Activated CD4-positive, alpha-beta T cell treated with anti-CD3 and anti-CD28 coated beads, Interleukin-10, Interleukin-2, amounts not matched to agents 100 ng/mL and 50 ng/mL, durations not matched to agents 16 hours and 8 hours (primary cell): ENCODE measurements at regions not wholly inside any gene's neighbourhood (a gene's known extent, or its start where the extent isn't known, plus 50 kb on each side); places are given as distances from the start of the nearest gene placed in this dataset.

Source experiments
- DNase-seq: peaks from one replicate; pipeline ENCODE4 v3.0.0-alpha.2; 2020

GRCh38 chr10:107390563-107390962 is 226.1 kb upstream of the SORCS1 start:
- DNase-seq = no peak

- DNase-seq = no peak
Observed at GRCh38 chr10:107383357-107383756, 218.9 kb upstream of the SORCS1 start.

DNA sequence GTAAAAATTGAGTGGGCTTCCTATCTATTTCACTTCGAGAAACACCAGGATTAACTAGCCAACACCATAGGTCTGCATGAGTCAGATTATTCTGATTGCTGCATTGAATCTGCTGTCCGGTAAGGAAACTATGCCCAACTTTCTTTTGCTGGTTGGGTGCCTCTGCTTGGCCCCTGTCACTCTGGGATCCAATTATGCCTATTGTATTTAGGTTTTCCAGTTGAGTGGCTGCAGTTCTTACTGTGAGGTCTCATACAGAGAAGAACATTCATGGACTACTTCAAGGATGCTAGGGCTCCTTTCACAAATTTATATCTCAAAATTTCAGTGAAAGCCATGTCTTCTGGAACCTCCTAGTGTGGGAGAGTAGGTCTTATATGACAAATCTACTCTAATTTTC is 215.1 kb upstream of the SORCS1 start:
- no peak for DNase-seq

GRCh38 chr10:107371801-107372200 is 207.3 kb upstream of the SORCS1 start:
- no peak for DNase-seq

DNA sequence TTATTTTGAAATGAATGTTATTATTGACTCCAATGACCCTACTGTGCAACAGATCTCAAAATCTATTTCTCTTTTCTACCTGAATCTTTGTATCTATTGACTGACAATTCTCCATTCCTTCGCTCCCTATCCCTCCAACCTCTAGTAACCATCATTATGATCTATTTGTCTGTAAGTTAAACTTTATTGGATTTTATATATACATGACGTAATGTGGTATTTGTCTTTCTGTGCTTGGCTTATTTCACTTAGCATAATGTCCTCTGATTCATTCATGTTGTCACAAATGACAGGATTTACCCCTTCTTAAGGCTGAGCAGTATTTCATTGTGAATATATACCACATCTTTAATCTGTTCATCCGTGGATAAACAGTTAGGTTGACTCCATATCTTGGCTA is 200.4 kb upstream of the SORCS1 start:
- no peak for DNase-seq

- DNase-seq = no peak
Observed at GRCh38 chr10:107362306-107362705, 197.8 kb upstream of the SORCS1 start.

DNA sequence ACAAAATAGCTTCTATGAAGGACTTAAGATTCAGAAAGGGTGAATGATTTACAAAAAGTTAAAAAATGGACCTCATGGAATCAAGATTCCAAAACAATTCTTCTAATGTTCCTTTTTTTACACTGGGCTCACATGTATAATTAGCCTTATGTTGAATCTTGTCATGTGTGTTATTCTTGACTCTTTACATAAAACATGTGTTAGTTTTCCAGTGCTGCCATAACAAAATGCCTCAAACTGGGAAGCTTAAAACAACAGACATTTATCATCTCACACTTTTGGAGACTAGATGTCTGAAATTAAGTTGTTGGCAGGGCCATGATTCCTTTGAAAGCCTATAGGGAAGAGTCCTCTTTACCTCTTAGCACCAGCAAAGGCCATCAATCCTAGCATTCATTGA is 192.5 kb upstream of the SORCS1 start:
- DNase-seq = no peak

DNA sequence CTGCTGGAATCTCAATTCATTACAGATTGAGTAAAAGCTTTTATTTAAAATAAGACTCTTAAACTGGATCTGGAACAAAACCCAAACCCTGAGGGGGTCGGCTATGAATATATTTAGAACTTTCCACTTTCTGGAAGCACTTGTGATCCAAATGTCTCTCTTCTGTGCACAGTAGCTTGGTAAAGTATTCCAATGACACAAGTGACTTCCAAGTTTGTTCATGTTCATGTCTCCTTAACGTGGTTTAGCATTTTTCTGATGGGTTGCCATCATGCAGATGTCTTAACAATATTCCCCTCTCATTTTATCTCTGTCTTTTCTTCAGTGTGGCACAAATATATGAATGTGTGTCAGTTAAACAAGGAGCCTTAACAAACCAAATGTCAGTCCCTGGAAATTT is 191.9 kb upstream of the SORCS1 start:
- DNase-seq = no peak

GRCh38 chr10:107342711-107343110 is 178.2 kb upstream of the SORCS1 start:
- DNase-seq = no peak

DNA sequence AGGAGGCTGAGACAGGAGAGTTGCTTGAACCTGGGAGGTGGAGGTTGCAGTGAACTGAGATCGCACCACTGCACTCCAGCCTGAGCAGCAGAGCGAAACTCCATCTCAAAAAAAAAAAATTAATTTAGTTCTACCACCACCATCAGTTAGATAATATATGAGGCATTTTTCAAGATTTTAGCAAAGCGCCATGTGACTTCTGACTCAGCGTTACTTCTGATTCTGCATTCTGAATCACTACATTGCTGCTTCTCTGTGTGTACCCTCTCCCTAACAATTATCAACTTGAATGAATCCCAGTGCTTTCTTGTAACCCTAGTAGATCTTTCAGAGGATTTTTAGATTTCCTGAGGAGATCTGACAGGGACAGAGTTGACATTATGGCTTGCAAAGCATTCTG is 176.8 kb upstream of the SORCS1 start:
- DNase-seq = no peak

DNA sequence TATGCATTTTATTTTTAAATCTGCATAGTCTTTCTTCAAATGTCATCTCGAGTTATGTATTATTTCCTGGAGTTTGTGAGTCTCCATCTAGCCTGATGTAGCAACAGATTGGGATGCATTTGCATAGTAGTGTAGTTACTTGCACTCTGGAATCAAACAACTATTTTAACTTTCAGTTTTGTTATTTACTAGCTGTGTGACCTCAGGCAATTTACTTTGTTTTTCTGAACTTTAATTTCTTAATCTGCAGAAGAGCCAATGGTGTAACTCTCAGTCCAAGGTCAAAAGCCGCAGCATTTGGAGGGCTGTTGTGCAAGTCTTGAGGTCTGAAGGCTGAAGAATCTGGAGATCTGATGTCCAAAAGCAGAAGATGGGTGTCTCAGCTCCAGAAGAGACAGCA is 175.8 kb upstream of the SORCS1 start:
- no peak for DNase-seq

- no peak for DNase-seq
Observed at GRCh38 chr10:107336061-107336460, 171.6 kb upstream of the SORCS1 start.

GRCh38 chr10:107317592-107317991 is 153.1 kb upstream of the SORCS1 start:
- no peak for DNase-seq

GRCh38 chr10:107303203-107303602 is 138.7 kb upstream of the SORCS1 start:
- DNase-seq = no peak

DNA sequence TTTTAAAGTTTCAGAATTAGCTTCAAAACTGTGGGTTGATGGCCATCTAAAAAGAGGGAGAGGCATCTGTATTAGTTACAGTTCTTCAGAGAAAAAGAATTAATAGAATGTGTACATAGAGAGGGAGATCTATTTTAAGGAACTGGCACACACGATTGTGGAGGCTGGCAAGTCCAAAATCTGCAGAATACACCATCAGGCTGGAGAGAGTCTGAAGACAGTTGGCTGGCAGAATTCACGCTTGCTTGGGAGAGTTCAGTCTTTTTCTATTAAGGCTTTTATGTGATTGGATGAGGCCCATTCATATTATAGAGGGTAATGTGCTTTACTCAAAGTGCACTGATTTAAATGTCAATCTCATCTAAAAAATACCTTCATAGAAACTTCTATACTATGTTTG is 135.1 kb upstream of the SORCS1 start:
- no peak for DNase-seq

DNA sequence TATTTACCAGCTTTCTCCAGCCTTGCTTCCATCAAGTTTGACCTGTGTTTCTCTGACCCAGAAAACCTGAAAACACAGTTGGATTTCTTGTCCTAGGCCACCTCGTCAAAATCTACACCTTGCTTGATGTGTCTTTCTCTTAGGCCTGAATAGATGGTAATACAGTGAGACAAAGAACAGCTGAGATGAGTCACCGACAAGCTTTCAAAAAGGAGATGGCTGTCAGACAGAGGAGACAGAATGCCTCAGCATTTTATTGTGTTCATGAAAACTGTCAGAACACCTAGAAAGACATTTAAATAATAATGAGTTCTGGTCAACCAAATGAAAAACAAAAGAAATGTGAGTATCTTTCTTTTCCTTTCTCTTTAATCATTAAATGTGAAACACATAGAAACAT is 119.7 kb upstream of the SORCS1 start:
- DNase-seq = no peak

- no peak for DNase-seq
Observed at GRCh38 chr10:107280293-107280692, 115.8 kb upstream of the SORCS1 start.

- DNase-seq = no peak
Observed at GRCh38 chr10:107277591-107277990, 113.1 kb upstream of the SORCS1 start.

GRCh38 chr10:107275806-107276205 is 111.3 kb upstream of the SORCS1 start:
- no peak for DNase-seq

DNA sequence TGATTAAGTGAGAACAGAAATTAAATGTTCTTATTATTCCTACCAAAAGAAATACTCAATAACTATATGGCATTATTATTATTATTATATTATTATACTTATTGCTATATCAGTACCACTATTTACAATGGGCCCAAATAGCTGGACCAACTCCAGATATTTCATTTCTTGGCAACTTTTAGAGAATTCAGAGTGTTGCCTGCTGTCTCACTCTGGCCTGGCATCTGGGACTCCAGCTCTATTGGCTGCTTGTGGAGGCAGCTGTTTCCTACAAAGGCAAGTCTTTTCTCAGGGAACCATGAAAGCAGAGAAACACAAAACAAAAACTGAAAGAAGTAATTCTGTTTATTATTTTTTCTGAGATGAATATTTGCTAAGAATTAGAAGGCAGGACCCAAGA is 105.1 kb upstream of the SORCS1 start:
- no peak for DNase-seq

- DNase-seq = no peak
Observed at GRCh38 chr10:107264742-107265141, 100.2 kb upstream of the SORCS1 start.

- no peak for DNase-seq
Observed at GRCh38 chr10:107244122-107244521, 79.6 kb upstream of the SORCS1 start.

- no peak for DNase-seq
Observed at GRCh38 chr10:107238275-107238674, 73.8 kb upstream of the SORCS1 start.

- no peak for DNase-seq
Observed at GRCh38 chr10:107232013-107232412, 67.5 kb upstream of the SORCS1 start.

- DNase-seq = no peak
Observed at GRCh38 chr10:107230887-107231286, 66.4 kb upstream of the SORCS1 start.

DNA sequence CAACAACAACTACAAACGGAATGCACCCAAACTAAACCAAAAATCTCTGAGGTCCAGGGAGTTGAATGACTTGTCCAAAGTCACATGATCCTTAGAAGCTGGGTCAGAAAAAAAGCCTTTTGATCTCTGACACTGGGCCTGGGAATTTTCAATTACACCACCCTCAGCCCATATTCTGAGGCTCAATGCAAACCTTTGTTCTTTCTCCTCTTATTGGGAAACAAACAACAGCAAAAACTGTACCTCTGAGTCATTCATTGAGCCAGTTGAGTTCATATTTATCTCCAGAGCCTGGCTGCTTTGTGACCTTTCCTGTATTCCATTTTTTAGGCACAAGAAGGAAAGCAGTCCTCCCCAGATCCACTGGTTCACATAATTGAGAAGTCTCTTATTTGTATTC is 51.2 kb upstream of the SORCS1 start:
- no peak for DNase-seq
